ENCODE measurements at regions not wholly inside any gene's neighbourhood (a gene's known extent, or its start where the extent isn't known, plus 50 kb on each side); places are given as distances from the start of the nearest gene placed in this dataset.

DNA sequence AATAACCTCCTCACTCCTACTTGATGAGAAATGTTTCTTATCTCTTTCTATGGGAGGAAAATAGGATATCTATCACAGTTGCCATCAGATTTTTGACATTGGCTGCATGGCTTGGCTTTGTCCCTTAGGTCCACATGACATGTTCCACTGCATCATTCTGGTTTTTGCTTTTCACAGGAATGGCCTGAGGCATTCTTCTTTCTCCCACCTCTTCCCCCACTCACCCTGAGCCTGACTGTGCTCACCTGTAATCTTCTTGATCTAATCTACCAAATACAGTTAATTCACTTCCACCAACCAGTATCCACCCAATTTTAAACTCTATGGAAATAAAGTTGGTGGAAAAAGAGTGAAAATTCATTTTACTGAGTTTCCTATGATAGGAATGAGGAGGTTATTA, 763.5 kb upstream of the CELF4 start:
- no peak for DNase-seq (ENCODE audit: low spot score)

DNA sequence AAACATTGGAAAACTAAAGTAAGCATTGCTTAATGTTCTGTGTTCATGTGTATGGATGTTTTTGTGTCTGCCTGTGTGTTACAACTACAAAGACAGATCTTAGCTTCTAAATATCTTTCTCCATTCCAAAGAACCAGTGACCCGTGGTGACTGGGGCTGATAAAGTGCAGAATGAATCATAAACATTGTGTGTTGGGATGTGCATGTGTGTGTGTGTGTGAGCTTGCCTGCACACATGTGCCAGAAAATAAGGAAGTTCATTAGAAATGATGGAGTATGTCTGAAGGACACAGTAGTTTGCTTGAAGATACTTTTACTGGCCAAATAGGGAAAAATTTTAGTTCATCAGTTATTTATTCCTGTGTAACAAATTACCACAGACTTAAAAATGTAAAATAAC, 756.6 kb upstream of the CELF4 start:
- DNase-seq (ENCODE audit: low spot score), result no peak

DNA sequence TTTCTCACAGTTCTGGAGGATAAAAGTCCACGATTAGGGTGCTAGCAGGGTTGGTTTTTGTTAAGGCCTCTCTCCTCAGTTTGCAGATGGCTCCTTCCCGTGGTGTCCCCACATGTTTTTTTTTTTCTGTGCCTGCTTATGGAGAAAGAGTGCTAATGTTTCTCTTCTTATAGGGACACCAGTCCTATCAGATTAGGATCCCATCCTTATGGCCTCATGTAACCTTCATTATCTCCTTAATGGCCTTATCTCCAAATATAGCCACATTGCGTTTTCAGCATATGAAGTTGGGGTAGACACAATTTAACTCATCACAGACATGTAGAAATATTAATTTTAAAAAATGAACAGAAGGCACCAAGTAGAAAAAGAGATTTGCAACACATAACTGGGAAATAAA, 755.7 kb upstream of the CELF4 start:
- DNase-seq (ENCODE audit: low spot score), result no peak

DNA sequence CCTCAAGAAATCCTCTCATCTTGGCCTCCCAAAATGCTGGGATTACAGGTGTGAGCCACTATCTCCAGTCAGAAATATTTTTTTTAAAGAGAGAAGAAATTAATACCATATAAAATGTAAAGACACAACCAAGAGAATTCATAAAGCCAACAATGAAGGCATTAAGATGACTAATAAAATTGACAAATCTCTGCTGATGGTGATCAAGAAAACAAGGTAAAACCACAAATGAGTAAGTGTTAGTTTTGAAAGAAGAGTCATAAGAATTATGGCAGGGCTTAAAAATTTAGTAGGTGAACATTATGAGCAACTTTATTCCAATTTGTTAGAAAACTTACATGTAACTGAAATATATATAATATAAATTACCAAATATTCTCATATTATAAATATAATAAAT, 752.8 kb upstream of the CELF4 start:
- no peak for DNase-seq (ENCODE audit: low spot score)

DNA sequence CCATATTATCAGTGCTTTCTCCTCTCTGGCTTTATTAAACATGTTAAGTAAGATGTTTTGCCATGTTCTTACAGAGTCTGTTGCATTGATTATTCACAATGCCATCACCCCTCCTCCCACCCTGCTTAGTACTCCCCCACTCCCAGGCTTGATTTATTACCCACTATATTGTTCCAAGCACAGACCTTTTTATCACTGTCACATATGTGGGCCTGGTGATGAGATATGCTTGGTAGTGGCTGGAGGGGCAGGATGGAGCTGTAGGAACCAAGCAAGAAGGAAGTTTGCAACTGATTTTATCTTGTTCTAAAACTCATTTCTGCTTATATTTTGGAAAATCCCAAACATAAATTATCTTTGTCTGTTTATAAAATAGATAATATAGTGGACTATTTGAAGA, 748.2 kb upstream of the CELF4 start:
- no peak for DNase-seq (ENCODE audit: low spot score)

DNA sequence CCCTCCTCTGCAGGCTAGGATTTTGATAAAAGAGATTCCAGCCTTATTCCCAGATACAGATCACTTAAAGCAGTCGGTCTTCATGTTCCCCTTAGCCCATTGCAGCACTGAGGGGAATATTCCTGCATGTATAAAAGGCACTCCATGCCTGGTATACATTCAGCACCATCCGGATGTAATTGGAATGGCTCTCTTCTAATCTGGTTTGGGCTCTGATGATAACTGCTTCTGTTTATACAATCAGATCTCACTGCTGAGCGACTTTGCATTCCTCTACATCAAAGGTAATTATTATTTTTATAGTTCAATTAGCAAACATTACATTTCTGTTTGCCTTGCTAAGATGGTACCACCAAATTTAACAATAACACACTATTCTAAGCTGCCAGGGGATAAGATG, 746.9 kb upstream of the CELF4 start:
- DNase-seq (ENCODE audit: low spot score), result no peak

DNA sequence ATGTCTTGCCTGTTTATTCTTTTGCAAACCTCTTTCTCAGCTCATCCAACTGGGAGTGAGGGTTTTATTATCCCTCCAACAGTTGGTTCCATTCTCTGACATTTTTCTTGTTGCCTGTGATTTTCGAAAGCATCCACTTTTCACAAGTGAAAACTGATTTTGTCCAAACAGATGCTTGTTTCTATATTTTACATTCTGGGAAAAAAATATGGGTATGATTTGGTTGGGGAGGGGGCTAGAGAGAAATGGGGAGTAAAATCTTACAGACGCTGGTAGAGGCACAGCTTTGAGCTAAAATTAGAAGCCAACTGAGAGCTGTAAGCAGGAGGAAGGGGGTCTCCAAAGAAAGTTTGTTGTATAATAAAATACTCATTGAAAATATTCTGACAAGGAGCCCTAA, 745.3 kb upstream of the CELF4 start:
- DNase-seq (ENCODE audit: low spot score), result no peak

DNA sequence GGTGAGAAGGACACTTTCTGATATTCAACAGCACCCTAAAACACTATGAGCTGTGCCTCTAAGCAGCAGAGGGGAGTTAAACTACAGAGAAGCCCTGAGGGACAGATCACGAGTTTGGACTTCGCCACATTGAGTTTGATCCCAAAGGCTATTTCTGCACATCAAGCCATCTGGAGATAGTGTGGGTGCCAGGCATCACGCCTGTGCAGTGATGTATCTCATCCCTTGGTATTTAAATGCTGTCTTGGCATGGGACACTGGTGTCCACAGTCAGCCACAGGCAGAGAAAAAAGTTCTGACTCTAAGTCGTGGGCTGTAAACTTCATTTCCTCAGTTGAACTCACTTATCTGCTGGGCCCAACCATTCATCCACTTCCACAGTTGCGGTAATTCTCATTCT, 742.3 kb upstream of the CELF4 start:
- DNase-seq (ENCODE audit: low spot score), result no peak

DNA sequence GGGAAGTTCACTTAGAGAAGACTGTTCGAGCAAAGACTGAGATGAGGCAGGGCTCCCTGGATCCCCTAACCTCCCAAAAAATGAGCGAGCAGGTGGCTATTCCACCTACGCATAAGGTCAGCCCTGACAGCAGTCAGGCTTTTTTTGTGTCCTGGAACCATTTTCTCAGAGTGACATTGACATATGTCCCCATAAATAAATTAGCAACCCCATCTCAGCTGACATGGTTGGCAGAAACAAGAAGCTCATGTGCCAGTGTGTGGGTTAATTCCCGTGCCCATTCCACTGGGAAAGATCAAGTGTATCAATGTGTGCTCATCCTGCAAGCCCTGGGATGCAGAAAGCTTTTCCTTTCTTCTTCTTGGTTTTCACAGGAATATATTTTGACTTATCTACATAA, 740.4 kb upstream of the CELF4 start:
- DNase-seq (ENCODE audit: low spot score), result no peak

DNA sequence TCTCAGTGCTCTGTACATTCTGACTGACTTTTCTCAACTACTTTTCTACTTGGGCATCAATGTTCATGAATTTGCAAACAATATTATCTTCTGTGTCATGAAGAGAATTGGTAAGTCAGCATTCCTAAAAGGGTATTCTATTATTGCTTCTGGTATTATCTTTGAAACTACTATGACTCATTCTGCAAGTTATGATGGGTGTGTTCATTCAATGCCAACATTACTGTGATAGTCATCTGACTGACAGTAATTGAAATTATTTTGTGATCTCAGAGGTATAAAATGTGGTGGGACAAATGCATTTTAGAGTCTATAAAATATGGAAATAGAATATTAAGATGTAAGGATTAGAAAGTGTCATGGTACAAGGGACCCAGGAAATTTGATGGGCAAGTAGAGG, 736.0 kb upstream of the CELF4 start:
- no peak for DNase-seq (ENCODE audit: low spot score)

DNA sequence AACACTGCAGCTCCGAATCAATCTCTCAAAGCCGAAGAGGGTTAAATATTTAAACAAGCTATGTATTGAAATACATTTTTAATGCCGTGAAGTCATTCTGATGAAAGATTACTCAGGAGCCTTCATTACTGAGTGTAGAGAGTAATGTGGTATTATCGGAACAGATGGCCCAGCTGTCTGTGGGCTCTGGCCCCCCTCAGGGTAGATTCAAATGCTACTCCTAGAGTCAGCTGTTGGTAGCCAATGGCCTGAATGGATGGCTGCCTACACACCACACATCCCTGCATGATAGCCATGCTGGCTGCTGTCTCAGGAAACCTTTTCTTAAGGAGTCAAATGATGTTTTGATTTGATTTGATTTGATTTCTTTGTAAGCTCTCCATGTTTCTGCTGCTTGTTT, 732.3 kb upstream of the CELF4 start:
- no peak for DNase-seq (ENCODE audit: low spot score)

DNA sequence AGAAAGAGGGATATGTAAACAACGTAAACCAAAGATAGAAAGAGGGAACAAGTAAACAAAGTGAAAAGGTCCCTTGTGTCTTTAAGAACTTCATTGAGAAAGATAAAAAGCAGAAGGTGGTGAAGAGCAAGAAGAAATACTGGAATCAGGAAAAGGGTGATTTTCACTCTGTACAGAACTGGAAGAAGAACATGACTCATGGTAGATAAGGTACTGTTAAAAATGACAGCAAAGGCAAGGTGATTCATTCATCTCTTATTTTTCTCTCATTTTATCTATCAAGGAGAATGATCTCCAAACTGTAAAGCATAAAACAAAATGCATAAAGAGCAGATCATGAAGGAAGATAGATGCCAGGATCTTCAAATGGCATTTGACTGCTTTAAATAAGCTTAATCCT, 724.6 kb upstream of the CELF4 start:
- no peak for DNase-seq (ENCODE audit: low spot score)

DNA sequence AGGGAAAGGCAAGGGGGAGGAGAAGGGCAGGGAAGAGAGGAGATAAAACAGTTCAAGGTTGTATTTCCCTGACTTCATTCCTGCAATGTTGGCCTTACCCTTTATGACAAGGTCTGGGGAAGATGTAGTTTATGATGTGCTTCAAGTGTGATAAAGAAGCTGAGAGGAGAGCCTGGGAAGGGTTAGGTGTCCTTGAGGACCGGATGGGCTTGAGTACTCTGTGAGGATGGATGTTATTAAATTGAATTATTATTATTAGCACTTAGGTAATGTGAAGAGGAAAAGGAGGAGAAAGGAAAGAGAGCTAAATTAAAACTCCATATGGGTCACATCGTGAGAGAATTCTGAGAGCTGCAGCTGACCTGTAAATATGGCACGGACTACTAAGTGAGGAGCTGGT, 719.4 kb upstream of the CELF4 start:
- no peak for DNase-seq (ENCODE audit: low spot score)

DNA sequence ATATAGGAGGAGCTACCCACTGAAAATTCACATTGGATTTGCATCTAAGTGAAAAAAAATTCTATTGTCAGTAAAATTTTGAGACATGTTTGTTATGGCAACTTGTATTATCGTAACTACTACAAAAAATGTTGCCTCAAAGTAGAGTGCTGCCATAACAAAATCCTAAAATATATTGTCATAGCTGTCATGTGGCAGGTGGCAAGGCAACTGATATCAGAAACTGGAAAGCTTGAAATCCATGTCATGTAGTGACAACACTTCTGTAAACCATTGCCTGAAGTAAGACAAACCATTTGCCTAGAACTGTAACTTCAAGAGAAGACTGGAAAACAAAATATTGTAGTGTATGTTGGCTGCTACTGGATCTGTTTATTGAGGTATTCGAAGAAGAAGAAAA, 697.5 kb upstream of the CELF4 start:
- DNase-seq (ENCODE audit: low spot score), result no peak

DNA sequence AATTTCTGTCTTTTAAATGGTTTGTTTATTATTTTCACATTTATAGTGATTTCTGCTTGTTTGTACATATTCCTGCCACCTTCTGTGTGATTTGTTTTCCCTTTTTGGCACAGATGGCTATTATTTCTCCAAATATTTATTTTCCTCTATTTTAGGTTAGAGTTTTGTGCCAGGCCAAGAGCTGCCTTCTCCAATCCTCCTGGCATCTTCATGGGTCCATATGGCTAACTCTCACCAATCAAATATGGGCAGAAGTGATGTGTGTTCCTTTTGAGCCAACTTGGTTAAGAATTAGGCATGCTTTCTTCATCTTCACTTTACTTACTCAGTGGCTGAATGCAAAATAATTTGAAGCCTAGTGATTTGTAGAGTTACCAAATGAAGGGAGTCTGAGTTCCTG, 697.1 kb upstream of the CELF4 start:
- DNase-seq (ENCODE audit: low spot score), result no peak

DNA sequence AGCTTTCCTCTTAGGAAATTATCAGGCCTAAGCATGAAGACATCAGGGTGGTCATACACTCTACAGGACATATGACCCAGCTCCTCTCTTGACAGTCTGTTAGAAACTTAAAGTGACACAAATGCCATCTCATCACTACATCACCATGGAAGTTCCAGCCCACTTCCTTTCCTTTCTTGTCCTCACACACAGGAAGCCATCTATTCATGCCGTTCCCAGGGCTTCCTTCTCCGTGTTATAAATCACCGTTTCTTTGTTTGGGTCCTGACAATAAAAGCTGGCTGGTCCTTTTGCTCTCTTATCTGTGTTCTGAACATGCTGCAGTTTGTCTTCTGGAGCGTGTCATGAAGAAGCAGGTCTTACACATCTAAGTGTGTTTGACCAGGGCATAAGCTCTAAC, 692.1 kb upstream of the CELF4 start:
- no peak for DNase-seq (ENCODE audit: low spot score)

DNA sequence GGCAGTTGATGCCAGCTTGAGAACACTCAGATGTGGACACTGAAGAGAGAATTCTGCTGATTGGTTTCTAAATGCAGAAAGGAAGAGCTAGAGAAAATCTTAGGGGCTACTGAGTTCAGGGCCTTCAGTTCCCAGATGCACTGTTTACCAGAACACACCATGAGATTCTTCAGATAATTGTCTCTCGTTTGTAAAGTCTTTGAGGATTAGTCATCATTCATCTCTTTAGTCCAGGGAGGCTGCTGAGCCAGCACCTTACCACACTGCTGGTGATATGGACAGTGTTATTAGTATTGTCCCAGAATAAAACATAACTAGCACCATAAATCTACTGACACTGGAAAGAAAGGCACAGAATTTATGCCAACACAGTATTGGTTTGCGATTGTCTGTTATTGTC, 690.8 kb upstream of the CELF4 start:
- DNase-seq (ENCODE audit: low spot score), result no peak

DNA sequence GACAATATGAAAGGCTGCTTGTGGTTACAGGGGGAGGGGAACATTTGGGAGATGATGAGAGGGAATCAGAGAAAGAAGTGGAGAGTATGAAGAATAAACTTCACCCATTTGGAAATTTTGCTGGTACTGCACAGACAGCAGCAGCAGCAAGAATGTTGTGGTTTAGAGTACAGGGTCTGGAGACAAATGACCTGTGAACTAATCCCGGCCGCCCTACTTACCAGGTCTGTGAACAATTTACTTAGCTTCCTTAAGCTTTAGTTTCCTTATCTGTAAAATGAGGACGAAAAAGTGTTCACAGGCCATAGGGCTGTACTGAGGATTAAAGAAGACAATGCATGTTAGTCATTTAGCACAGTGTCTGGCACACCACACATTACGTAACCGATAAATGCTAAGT, 685.4 kb upstream of the CELF4 start:
- no peak for DNase-seq (ENCODE audit: low spot score)

DNA sequence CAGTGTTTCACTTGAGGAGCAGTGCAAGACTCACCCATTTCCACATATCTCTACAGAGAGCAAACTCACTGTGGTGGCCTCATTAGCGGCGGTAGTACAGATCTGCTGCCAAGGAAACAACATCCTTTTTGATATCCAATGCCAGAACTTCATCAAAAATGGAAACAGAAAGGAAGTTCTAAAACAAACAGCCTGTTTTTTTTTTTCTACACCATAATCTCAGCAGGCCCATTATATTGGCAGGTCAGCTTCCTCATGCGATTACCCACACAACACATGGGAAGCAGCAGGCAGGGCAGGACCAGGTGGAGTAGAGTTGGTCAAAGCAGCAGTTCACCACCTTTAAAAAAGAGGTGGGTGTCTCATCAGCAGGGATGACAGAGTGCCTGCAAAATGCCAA, 678.9 kb upstream of the CELF4 start:
- no peak for DNase-seq (ENCODE audit: low spot score)

DNA sequence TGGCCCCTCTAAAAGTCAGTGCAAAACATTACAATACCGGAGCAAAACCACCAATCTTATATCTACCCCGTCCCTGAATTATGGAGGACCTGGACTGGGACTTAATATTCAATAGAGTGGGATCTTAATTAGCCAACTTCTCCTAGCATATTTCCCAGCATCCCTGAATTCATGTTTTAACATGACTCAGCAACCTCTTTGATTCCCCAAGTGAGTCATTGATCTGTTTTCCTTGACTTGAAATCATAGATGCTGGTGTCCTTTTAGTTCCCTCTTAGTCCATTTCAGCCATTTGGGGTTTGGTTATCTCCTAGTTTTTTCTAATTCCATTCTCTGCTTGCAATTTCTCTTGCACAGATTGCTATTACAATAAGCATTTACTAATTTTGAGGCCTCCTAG, 677.7 kb upstream of the CELF4 start:
- no peak for DNase-seq (ENCODE audit: low spot score)

DNA sequence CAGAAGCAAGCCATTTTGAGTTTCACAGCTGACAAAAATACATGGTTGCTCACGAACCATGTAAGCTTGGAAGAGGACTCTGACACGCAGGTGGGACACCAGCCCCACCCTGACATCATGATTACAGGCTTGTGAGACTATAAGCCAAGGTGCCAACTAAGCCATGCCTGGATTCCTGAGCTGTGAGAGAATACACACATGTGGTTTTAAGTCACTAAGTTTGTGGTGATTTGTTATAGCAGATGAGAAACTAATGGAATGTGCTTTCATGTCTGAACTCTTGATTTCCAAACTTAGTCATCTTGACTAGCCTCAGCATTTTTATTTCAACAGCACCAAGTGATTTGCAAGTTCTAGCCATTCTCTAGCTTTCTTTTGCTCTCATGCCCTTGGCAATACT, 676.1 kb upstream of the CELF4 start:
- DNase-seq (ENCODE audit: low spot score), result no peak

DNA sequence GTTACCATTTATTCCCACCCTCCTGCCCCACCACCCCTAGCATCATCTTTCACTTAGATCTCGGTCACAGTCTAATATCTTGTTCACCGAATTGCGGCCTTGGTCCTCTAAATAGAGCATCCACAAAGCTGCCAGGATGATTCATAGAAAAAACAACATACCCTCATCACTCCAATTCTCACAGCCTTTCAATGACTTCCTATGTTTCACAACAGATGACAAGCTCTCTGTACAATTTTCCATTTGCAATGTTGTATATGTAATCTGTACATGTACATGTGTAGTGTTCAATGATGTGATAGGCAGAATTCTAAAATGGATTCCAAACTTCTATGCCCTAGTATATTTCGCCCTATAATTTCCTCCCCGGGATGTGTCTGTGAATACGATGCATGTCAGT, 675.6 kb upstream of the CELF4 start:
- no peak for DNase-seq (ENCODE audit: low spot score)

DNA sequence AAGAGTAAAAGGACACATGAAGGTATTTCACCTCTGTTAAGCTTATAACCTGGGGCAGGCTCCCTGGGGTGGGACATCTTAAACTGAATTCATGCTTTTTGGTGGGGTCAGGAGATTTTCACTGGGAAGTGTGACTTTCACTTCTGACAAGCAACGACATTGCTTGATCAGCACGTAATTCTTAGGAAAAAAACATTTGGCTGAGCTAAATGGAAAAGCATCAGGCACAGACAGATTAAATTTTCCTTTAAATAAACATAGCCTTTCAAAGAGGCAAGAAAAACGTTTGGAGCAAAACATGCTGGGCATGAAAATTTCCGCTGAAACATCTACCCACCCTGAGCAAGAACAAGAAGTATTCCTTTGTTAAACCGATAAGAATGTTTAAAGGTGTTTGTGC, 674.0 kb upstream of the CELF4 start:
- DNase-seq (ENCODE audit: low spot score), result no peak

DNA sequence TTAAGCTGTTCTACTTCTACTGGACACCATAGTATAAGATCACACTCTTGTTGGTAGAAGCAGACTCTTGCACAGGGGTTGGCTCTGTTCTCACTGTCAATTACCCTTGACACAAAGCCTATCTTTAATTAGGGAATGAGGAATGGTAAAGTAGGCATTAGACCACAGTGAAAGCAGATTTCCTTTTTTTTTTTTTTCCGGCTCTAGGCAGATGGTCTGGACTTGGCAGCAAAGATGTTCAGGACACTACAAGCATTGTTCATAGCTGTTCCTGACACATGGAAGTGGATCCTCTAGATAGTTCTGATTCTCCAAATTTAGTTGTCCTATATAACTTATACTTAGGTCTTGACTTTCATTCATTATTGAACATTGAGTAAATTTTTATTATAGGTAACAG, 672.2 kb upstream of the CELF4 start:
- no peak for DNase-seq (ENCODE audit: low spot score)

DNA sequence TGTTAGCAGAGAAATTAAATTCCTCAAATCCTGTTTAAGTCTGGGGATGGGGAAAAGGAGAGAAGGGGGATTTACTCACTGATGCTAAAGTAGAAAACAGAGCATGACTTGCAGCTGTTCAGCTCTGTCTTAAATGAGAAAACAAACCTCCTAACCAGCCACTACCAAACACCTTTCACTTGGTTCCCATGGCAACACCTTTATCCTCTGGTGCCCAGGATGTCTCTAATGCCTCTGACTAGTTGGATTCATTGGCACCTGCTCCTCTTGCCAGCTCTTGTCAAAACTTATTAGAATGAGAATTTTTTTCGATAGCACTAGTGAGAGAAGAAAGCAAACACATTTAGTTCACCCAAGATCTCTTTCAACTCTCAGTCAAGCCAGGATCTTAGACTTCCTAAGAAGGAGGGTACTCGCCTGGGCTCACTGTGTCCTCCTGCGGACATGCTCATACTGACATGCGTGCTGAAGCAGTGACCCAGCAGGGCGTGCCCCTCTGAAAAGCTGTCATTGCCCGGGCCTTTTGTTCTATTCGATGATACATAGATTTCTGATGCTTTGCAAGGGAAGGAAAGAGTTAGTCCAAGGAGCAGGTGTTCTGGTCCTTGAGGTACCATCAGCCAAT, 656.0 kb upstream of the CELF4 start:
- DNase-seq (ENCODE audit: low spot score), result no peak
